Suprapubic skin (tissue), 4 donors: ENCODE measurements at regions not wholly inside any gene's neighbourhood (a gene's known extent, or its start where the extent isn't known, plus 50 kb on each side); places are given as distances from the start of the nearest gene placed in this dataset.

ENCODE experiments used
- DNase-seq, 2 donors: peaks; one replicate each; pipeline ENCODE4 v3.0.0-alpha.2; 2019; ENCODE audit warnings: low spot score in 2 of 2
- H3K27ac ChIP-seq: fragments of 200-600 bp; sonication (generic); one replicate; pipeline ENCODE4 v1.5.1; 2019
- H3K27me3 ChIP-seq: fragments of 200-600 bp; sonication (generic); one replicate; pipeline ENCODE4 v1.5.1; 2019
- H3K36me3 ChIP-seq: fragments of 200-600 bp; sonication (generic); one replicate; pipeline ENCODE4 v1.5.1; 2019
- H3K4me1 ChIP-seq: fragments of 200-600 bp; sonication (generic); one replicate; pipeline ENCODE4 v1.5.1; 2019
- H3K4me3 ChIP-seq: fragments of 200-600 bp; sonication (generic); one replicate; pipeline ENCODE4 v1.5.1; 2019; ENCODE audit warnings: mild to moderate bottlenecking
- H3K9me3 ChIP-seq: fragments of 200-600 bp; sonication (generic); one replicate; pipeline ENCODE4 v1.5.1; 2019
- EP300 ChIP-seq: sonication (generic); formaldehyde crosslinking; IDR thresholded peaks from one replicate; pipeline ENCODE4 v1.6.1; 2017; ENCODE audit warnings: antibody characterized with exemption
- POLR2A ChIP-seq, 2 donors: fragments of 450-650 bp; IDR thresholded peaks; one replicate each; pipeline ENCODE4 v1.6.1; 2017; ENCODE audit warnings: antibody characterized with exemption in 2 of 2, mild to moderate bottlenecking in 2 of 2, moderate library complexity in 2 of 2
- POLR2AphosphoS5 ChIP-seq, 3 donors: sonication (generic); formaldehyde crosslinking; IDR thresholded peaks; one replicate each; pipeline ENCODE4 v1.6.1; 2017; ENCODE audit warnings: antibody characterized with exemption in 3 of 3
- WGBS: methylation state at CpG from one replicate; pipeline ENCODE4 v1.1.5; 2018; 5-methylcytosine and 5-hydroxymethylcytosine counted together
- TF ChIP-seq, protein P1 (sequence below), 2 donors: fragments of 200-600 bp in 1 of 2; fragments of 450-650 bp in 1 of 2; sonication (generic) in 1 of 2; IDR thresholded peaks; one replicate each; pipeline ENCODE4 v1.5.1; 2016 to 2019; ENCODE audit warnings: antibody characterized with exemption in 2 of 2, mild to moderate bottlenecking in 1 of 2, moderate library complexity in 1 of 2

- Histone ChIP-seq H3K27me3 (no peaks in the 10 kb centered on the region), H3K9me3 (no peaks in the 10 kb centered on the region), H3K4me3 (no peak overlapping the region), H3K36me3 (no peaks in the 10 kb centered on the region), H3K4me1 (no peaks in the 10 kb centered on the region), H3K27ac (no peak overlapping the region)
- no peak for DNase-seq
- WGBS = 96% methylated on average over 5 of the region's 5 CpGs
- no peak for TF ChIP-seq POLR2AphosphoS5 (IDR thresholded peaks at IDR 0.05)
- TF ChIP-seq EP300 = no peak
- TF ChIP-seq, protein P1, sequence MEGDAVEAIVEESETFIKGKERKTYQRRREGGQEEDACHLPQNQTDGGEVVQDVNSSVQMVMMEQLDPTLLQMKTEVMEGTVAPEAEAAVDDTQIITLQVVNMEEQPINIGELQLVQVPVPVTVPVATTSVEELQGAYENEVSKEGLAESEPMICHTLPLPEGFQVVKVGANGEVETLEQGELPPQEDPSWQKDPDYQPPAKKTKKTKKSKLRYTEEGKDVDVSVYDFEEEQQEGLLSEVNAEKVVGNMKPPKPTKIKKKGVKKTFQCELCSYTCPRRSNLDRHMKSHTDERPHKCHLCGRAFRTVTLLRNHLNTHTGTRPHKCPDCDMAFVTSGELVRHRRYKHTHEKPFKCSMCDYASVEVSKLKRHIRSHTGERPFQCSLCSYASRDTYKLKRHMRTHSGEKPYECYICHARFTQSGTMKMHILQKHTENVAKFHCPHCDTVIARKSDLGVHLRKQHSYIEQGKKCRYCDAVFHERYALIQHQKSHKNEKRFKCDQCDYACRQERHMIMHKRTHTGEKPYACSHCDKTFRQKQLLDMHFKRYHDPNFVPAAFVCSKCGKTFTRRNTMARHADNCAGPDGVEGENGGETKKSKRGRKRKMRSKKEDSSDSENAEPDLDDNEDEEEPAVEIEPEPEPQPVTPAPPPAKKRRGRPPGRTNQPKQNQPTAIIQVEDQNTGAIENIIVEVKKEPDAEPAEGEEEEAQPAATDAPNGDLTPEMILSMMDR (IDR thresholded peaks at IDR 0.05) = no peak
Observed at GRCh38 chr5:167877114-167877722, 414.2 kb upstream of the WWC1 start.

- no peaks in the 10 kb centered on the region for H3K27me3 ChIP-seq
- H3K4me3 ChIP-seq = no peak overlapping the region
- TF ChIP-seq EP300 = no peak
- TF ChIP-seq POLR2AphosphoS5 (IDR thresholded peaks at IDR 0.05) = no peak
- no peak for TF ChIP-seq POLR2A (IDR thresholded peaks at IDR 0.05)
- TF ChIP-seq, protein P1 (IDR thresholded peaks at IDR 0.05) = no peak
- no peak overlapping the region for H3K27ac ChIP-seq
- H3K36me3 ChIP-seq = no peaks in the 10 kb centered on the region
- H3K4me1 ChIP-seq = no peaks in the 10 kb centered on the region
- H3K9me3 ChIP-seq = no peaks in the 10 kb centered on the region
- no peak for DNase-seq
- WGBS = 82% methylated on average over 1 of the region's 1 CpG
Observed at GRCh38 chr5:167877924-167878323, 413.5 kb upstream of the WWC1 start.

GRCh38 chr5:167880420-167880819 lies 411.0 kb upstream of the WWC1 start:
- H3K27me3 ChIP-seq = no peaks in the 10 kb centered on the region
- H3K36me3 ChIP-seq = no peaks in the 10 kb centered on the region
- 92% methylated on average over 1 of the region's 1 CpG for WGBS
- no peak for DNase-seq
- no peaks in the 10 kb centered on the region for H3K4me1 ChIP-seq
- no peaks in the 10 kb centered on the region for H3K9me3 ChIP-seq
- H3K27ac ChIP-seq = no peak overlapping the region
- H3K4me3 ChIP-seq = no peak overlapping the region
- TF ChIP-seq POLR2AphosphoS5 (IDR thresholded peaks at IDR 0.05) (no peak), EP300 (no peak), POLR2A (IDR thresholded peaks at IDR 0.05) (no peak)
- TF ChIP-seq, protein P1 (IDR thresholded peaks at IDR 0.05) = no peak

- TF ChIP-seq POLR2A (IDR thresholded peaks at IDR 0.05) (no peak), POLR2AphosphoS5 (IDR thresholded peaks at IDR 0.05) (no peak), EP300 (no peak)
- TF ChIP-seq, protein P1 (IDR thresholded peaks at IDR 0.05) = no peak
- 73% methylated on average over 1 of the region's 1 CpG for WGBS
- Histone ChIP-seq H3K9me3 (no peaks in the 10 kb centered on the region), H3K27me3 (no peaks in the 10 kb centered on the region), H3K27ac (no peak overlapping the region), H3K4me3 (no peak overlapping the region), H3K4me1 (no peaks in the 10 kb centered on the region), H3K36me3 (no peaks in the 10 kb centered on the region)
- no peak for DNase-seq
Observed at GRCh38 chr5:167881041-167881440, 410.4 kb upstream of the WWC1 start.

- no peak overlapping the region for H3K4me3 ChIP-seq
- H3K27ac ChIP-seq = no peak overlapping the region
- DNase-seq = no peak
- 97% methylated on average over 1 of the region's 1 CpG for WGBS
- no peaks in the 10 kb centered on the region for H3K36me3 ChIP-seq
- no peaks in the 10 kb centered on the region for H3K9me3 ChIP-seq
- TF ChIP-seq POLR2A (IDR thresholded peaks at IDR 0.05) (no peak), EP300 (no peak), POLR2AphosphoS5 (IDR thresholded peaks at IDR 0.05) (no peak)
- TF ChIP-seq, protein P1 (IDR thresholded peaks at IDR 0.05) = no peak
- H3K27me3 ChIP-seq = no peaks in the 10 kb centered on the region
- no peaks in the 10 kb centered on the region for H3K4me1 ChIP-seq
Observed at GRCh38 chr5:167886196-167886595, 405.2 kb upstream of the WWC1 start.
